ENCODE measurements at regions not wholly inside any gene's neighbourhood (a gene's known extent, or its start where the extent isn't known, plus 50 kb on each side); places are given as distances from the start of the nearest gene placed in this dataset.
"Not testable (repeated sequence)": the region's sequence is repeated elsewhere in the genome, so short reads cannot be mapped to it uniquely, and the experiment has no call there.

GRCh38 chr5:94025788-94026473 is 284.5 kb upstream of the POU5F2 start:
- no peak for DNase-seq

- DNase-seq: no peak
Observed at GRCh38 chr5:94024620-94025019, 283.2 kb upstream of the POU5F2 start.

GRCh38 chr5:94024101-94024500 is 282.7 kb upstream of the POU5F2 start:
- DNase-seq: no peak

GRCh38 chr5:94021246-94021645 is 279.8 kb upstream of the POU5F2 start:
- no peak for DNase-seq

GRCh38 chr5:94017579-94017978 is 276.2 kb upstream of the POU5F2 start:
- no peak for DNase-seq

GRCh38 chr5:94010814-94011213 is 269.4 kb upstream of the POU5F2 start:
- DNase-seq: no peak

GRCh38 chr5:94009161-94009560 is 267.8 kb upstream of the POU5F2 start:
- DNase-seq: no peak

GRCh38 chr5:93998951-93999455 is 257.6 kb upstream of the POU5F2 start:
- no peak for DNase-seq

- no peak for DNase-seq
Observed at GRCh38 chr5:93997562-93997961, 256.2 kb upstream of the POU5F2 start.

- DNase-seq: no peak
Observed at GRCh38 chr5:93995126-93995621, 253.8 kb upstream of the POU5F2 start.

GRCh38 chr5:93993161-93993560 is 251.8 kb upstream of the POU5F2 start:
- no peak for DNase-seq

GRCh38 chr5:93990504-93991070 is 249.2 kb upstream of the POU5F2 start:
- DNase-seq: no peak

GRCh38 chr5:93985940-93986570 is 244.7 kb upstream of the POU5F2 start:
- not testable (repeated sequence) for DNase-seq

GRCh38 chr5:93978222-93978621 is 236.8 kb upstream of the POU5F2 start:
- no peak for DNase-seq

GRCh38 chr5:93967923-93968322 is 226.5 kb upstream of the POU5F2 start:
- no peak for DNase-seq

- DNase-seq: no peak
Observed at GRCh38 chr5:93964421-93964820, 223.0 kb upstream of the POU5F2 start.

GRCh38 chr5:93960042-93960441 is 218.6 kb upstream of the POU5F2 start:
- no peak for DNase-seq

GRCh38 chr5:93956006-93956405 is 214.6 kb upstream of the POU5F2 start:
- no peak for DNase-seq

- no peak for DNase-seq
Observed at GRCh38 chr5:93954421-93955069, 213.1 kb upstream of the POU5F2 start.

- DNase-seq: no peak
Observed at GRCh38 chr5:93953442-93953841, 212.0 kb upstream of the POU5F2 start.

- no peak for DNase-seq
Observed at GRCh38 chr5:93941897-93942296, 200.5 kb upstream of the POU5F2 start.

- not testable (repeated sequence) for DNase-seq
Observed at GRCh38 chr5:93933269-93933668, 191.9 kb upstream of the POU5F2 start.

GRCh38 chr5:93930098-93930497 is 188.7 kb upstream of the POU5F2 start:
- no peak for DNase-seq

GRCh38 chr5:93929131-93929530 is 187.7 kb upstream of the POU5F2 start:
- DNase-seq: no peak
